Fibroblast of skin of abdomen (primary cell): ENCODE measurements at regions not wholly inside any gene's neighbourhood (a gene's known extent, or its start where the extent isn't known, plus 50 kb on each side); places are given as distances from the start of the nearest gene placed in this dataset.

Source experiments
- DNase-seq: peaks from one replicate; pipeline ENCODE4 v3.0.0-alpha.2; 2013

- peak; percentile 13 for DNase-seq
Observed at GRCh38 chr2:12649602-12650400, 66.9 kb upstream of the TRIB2 start.

GRCh38 chr2:12651641-12652040 is 65.1 kb upstream of the TRIB2 start:
- no peak for DNase-seq

GRCh38 chr2:12652723-12653122 is 64.0 kb upstream of the TRIB2 start:
- no peak for DNase-seq

DNA sequence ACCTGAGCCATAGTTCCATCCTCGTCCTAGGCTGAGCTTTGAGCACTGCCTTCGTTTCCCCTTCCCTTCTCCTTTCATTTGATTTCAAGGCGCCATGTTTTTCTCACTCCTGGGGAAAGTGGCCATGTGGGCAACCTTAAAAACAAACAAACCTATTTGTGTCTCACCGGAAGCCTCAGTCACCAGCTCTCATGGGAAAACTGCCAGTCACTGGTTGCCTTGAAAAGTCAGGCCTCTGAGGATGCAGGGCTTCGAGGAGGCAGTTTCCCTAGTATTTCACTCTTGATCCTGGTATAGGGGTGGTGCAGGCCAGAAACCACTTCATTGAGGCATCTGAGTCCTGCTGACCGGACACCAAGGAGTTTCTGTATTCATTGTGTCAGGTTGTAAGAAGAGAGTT is 59.2 kb upstream of the TRIB2 start:
- DNase-seq, result no peak

DNA sequence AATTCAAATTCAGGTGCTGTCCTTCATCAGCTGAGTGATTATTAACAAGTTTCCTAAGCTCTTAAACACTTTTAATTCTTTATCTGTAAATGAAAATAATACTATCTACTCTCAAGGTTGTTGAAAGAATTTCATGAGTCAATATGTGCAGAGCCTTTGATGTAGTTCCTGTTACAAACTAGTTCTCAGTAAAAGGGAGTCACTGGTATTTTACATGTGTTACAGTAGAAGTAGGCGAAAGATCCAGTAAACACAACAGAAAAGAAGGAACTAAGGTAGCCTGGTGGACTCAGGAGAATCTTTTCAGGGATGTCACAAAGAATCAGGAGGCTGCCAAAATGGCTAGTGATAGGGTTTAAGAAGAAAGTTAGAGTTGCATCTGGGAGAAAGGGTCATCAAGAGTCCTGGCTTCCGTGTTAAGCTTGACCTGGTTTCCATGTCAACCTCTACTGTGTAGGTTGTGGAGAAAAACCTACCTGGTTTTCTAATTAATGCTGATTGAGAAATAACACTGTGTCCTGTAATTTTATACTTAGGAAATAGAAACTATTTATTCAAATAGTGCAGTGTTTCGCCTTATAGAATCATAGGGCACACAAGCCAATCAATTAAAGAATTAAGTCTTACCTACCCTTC is 58.3 kb upstream of the TRIB2 start:
- DNase-seq, result no peak

- no peak for DNase-seq
Observed at GRCh38 chr2:12661489-12661888, 55.2 kb upstream of the TRIB2 start.

- no peak for DNase-seq
Observed at GRCh38 chr2:12663306-12664037, 53.3 kb upstream of the TRIB2 start.

- DNase-seq, result no peak
Observed at GRCh38 chr2:12665334-12665733, 51.4 kb upstream of the TRIB2 start.

- DNase-seq, result no peak
Observed at GRCh38 chr2:12666445-12666844, 50.3 kb upstream of the TRIB2 start.
